Coronary artery (tissue), 2 donors: ENCODE measurements at regions not wholly inside any gene's neighbourhood (a gene's known extent, or its start where the extent isn't known, plus 50 kb on each side); places are given as distances from the start of the nearest gene placed in this dataset.

Experiments used
- DNase-seq: peaks from one replicate; pipeline ENCODE4 v3.0.0-alpha.2; 2017; ENCODE audit warnings: low spot score
- H3K27ac ChIP-seq, 2 donors: fragments of 200-600 bp; sonication (generic); one replicate each; pipeline ENCODE4 v1.5.1; 2016 to 2019
- H3K4me3 ChIP-seq: fragments of 200-600 bp; sonication (generic); 2 replicates; pipeline ENCODE4 v1.5.1; 2016; ENCODE audit warnings: mild to moderate bottlenecking, moderate library complexity
- CTCF ChIP-seq: fragments of 200-600 bp; sonication (generic); IDR thresholded peaks from one replicate; pipeline ENCODE4 v1.5.1; 2019; ENCODE audit warnings: antibody characterized with exemption

GRCh38 chr4:4598851-4599411 lies 57.1 kb upstream of the STX18 start:
- TF ChIP-seq CTCF, result no peak
- Histone ChIP-seq H3K27ac (no peak overlapping the region), H3K4me3 (no peak overlapping the region)
- no peak for DNase-seq

GRCh38 chr4:4596720-4597119 lies 54.9 kb upstream of the STX18 start:
- no peak for TF ChIP-seq CTCF
- DNase-seq, result no peak
- Histone ChIP-seq H3K4me3 (no peak overlapping the region), H3K27ac (no peak overlapping the region)

- TF ChIP-seq CTCF, result no peak
- Histone ChIP-seq H3K4me3 (no peak overlapping the region), H3K27ac (no peak overlapping the region)
- no peak for DNase-seq
Measured at GRCh38 chr4:4595252-4595651, 53.4 kb upstream of the STX18 start.

GRCh38 chr4:4594285-4594920 lies 52.6 kb upstream of the STX18 start:
- DNase-seq, result no peak
- TF ChIP-seq CTCF, result no peak
- Histone ChIP-seq H3K4me3 (no peak overlapping the region), H3K27ac (no peak overlapping the region)

- Histone ChIP-seq H3K27ac (no peak overlapping the region), H3K4me3 (no peak overlapping the region)
- no peak for TF ChIP-seq CTCF
- DNase-seq, result no peak
Measured at GRCh38 chr4:4593596-4594284, 51.9 kb upstream of the STX18 start.

GRCh38 chr4:4592414-4592813 lies 50.6 kb upstream of the STX18 start:
- DNase-seq, result no peak
- Histone ChIP-seq H3K27ac (no peak overlapping the region), H3K4me3 (no peak overlapping the region)
- TF ChIP-seq CTCF, result no peak
